Peyer's patch (tissue), 4 donors: ENCODE measurements at regions not wholly inside any gene's neighbourhood (a gene's known extent, or its start where the extent isn't known, plus 50 kb on each side); places are given as distances from the start of the nearest gene placed in this dataset.

ENCODE experiments used
- CTCF ChIP-seq, 6 experiments: fragments of 450-650 bp in 4 of 6; fragments of 200-600 bp in 2 of 6; sonication (generic) in 1 of 6; IDR thresholded peaks; one replicate each; pipeline ENCODE4 v1.5.1; 2017 to 2019; ENCODE audit warnings: antibody characterized with exemption in 6 of 6, mild to moderate bottlenecking in 3 of 6, moderate library complexity in 1 of 6
- POLR2A ChIP-seq, 2 donors: fragments of 450-650 bp; IDR thresholded peaks; one replicate each; pipeline ENCODE4 v1.5.1; 2017; ENCODE audit warnings: antibody characterized with exemption in 2 of 2, mild to moderate bottlenecking in 2 of 2, moderate library complexity in 2 of 2

DNA sequence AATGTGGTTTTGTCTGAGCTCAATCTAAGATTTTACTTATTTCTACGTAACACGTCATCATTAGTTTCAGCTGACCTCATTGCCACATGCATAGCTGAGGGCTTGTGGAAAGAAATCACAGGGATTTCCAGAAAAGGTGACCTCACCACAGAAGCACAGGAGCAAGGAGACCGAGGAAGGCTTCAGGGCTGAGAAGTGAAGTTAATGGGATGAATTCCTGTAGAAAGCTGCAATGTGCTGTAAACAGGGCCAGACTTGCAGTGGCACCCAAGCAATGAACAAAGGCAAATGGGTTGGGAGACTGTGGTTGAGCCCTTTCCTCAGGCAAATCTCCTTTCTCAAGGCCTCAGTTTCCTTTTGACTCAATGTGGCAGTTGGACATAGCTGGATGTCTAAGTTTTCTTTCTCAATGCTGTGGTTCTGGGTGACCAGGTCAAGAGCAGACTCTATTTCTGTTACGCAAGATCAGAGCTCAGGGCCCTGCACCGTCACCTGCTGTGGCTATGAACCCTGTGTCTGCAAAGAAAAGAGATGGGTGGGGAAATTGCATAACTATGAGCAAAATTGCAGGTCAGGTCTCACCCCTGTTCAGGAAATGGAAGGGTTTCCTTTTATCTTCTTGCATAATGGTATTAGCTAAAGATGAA is 252.2 kb upstream of the TBL1XR1 start:
- TF ChIP-seq CTCF (IDR thresholded peaks at IDR 0.05): no peak
- no peak for TF ChIP-seq POLR2A (IDR thresholded peaks at IDR 0.05)
